Kidney tubule cell (primary cell): ENCODE measurements at regions not wholly inside any gene's neighbourhood (a gene's known extent, or its start where the extent isn't known, plus 50 kb on each side); places are given as distances from the start of the nearest gene placed in this dataset.

ENCODE experiments used
- DNase-seq: peaks from one replicate; pipeline ENCODE4 v3.0.0-alpha.2; 2018; ENCODE audit warnings: low spot score

- DNase-seq: no peak
Observed at GRCh38 chr2:47236503-47237215, 60.3 kb upstream of the CALM2 start.

- no peak for DNase-seq
Observed at GRCh38 chr2:47235132-47235531, 58.8 kb upstream of the CALM2 start.

- DNase-seq: no peak
Observed at GRCh38 chr2:47234456-47234855, 58.1 kb upstream of the CALM2 start.

- DNase-seq: peak; percentile 54
Observed at GRCh38 chr2:47232738-47233415, 56.6 kb upstream of the CALM2 start.

GRCh38 chr2:47230418-47230817, 54.1 kb upstream of the CALM2 start:
- no peak for DNase-seq

- no peak for DNase-seq
Observed at GRCh38 chr2:47227532-47228279, 51.4 kb upstream of the CALM2 start.

GRCh38 chr2:47226923-47227220, 50.6 kb upstream of the CALM2 start:
- no peak for DNase-seq

- peak; percentile 34 for DNase-seq
Observed at GRCh38 chr2:47226132-47226922, 50.0 kb upstream of the CALM2 start.
